HG02973 (cell line): ENCODE measurements at regions not wholly inside any gene's neighbourhood (a gene's known extent, or its start where the extent isn't known, plus 50 kb on each side); places are given as distances from the start of the nearest gene placed in this dataset.
"Not testable (repeated sequence)": the region's sequence is repeated elsewhere in the genome, so short reads cannot be mapped to it uniquely, and the experiment has no call there.

Experiments
- ATAC-seq: cut with Tn5 transposase; IDR thresholded peaks from one replicate; pipeline ENCODE4 v1.9.1; 2021; ENCODE audit warnings: moderate library complexity; ENCODE audit not compliant: unreplicated experiment

DNA sequence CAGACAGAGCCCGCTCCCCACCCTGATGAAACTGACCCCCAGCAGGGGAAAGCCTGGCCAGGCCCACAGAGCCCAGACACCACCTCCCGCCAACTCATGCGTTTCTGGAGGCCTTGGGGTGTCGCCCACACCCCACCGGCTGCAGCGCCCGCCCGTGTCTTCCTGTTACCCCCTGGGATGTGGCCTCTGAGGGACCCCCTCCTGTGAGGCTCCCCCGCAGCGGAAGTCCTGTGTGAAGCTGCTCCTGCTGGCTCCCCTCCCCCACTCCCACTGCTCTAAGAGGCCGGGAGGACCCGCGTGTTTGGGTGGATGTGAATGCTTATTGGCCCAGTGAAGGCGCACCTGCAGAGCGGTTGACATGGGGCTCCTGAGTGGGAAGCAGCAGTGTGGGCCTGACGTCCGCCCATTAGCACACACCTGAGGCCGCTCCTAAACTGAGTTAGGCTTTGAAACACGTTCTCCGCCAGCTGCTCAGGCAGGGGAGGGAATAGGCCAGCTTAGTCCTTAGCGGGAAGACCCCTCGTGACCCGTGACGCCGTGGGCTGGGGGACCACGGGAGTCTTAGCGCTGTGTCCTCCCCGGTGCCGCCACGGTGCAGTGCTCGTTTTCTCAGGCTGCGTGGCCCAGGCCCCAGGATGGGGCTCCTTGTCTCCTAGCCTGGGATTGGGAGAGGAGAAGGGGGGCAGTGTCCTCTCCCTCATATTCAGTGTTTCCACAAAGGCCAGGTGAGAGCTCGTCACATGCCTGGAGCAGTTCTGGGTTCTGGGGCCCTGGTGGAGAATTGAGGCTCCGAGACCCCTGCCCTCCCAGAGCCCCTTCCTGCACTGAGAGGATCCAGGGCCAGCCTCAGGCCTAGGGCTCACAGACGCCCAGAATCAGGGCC is 323.4 kb upstream of the SFSWAP start:
- no peak for ATAC-seq

DNA sequence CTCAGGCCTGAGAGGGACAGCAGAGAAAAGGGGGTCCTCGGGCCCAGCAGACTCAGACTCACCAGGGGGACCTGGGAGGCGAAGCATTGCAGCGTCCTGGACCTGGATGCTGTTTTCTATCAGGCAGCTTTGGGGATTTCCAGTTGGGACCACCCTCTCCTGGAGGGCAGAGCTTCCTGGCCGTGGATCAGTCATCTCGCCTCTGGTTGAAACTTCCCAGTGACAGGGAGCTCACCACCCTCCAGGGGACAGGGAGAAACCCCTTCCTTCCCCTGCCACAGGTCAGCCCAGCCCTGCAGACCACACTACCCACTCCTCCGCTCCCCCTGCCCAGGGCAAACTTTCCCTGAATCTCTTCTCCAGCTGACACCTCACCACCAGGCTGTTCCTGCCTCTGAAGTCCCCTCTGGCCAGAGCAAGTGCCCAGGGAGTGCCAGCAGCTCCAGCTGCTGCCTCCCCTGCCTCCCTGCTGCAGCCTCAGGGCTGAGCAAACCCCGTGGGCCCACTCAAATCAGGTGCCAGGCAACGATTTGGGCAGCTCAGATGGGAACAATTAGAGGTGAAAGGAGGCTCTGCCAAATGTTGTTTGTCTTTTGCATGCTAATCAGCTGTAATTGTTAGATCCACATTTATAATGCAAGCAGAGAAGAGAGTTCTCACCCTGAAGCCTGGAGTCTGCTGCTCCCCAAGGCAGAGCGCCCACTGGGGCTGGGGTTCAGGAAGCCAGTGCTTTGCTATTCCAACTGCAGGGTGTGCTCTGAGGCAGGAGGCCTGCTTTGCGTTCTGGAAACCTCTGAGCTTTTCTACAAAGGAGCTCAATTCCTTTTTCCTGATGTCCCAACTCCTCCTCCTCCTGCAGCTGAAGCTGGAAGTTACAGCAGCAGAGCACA is 322.5 kb upstream of the SFSWAP start:
- ATAC-seq: not testable (repeated sequence)

- ATAC-seq: no peak
Measured at GRCh38 chr12:131389054-131390013, 321.6 kb upstream of the SFSWAP start.

DNA sequence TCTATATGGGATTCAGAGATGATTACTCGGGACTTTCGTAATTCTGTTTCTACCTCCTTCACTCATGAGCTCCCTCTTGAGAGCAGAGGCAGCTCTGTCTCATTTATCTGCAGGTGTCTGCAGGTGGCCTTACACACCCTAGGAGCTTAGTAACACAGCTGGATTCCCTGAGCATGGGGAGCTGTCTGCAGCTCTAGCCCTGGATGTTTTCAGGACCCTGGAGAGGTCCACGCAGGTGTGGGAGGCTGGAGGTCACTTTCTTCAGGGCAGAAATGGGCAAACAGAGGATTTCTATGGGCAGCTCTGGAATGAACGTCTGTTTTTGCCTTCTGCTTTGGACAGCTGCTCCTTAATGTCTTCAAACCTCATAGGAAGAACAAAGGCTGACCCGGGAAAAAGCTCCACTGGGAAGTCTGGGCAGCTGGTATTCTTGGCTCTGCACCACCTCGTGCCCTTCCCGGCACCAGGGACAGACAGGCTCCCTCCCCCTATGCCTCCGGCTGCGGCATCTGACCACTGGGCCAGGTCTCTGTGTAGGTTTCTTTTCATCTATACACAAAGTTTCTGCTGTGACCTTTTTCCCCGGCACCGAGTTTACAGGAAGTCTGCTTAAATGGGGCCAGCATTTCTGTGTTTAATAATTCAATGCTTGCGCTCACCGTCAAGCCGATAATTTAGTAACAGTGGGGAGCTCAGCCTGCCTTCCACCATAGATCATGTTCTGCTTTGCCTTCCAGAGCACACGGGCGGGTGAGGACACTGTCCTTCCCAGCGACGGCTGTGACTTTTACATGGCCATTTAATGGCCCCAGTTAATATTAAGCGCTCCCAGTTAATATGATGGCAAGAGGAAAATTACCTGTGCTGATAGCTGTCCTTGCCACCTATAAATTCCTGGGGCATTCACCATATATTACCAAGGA is 320.2 kb upstream of the SFSWAP start:
- no peak for ATAC-seq

GRCh38 chr12:131391399-131391798 is 319.5 kb upstream of the SFSWAP start:
- ATAC-seq: no peak

DNA sequence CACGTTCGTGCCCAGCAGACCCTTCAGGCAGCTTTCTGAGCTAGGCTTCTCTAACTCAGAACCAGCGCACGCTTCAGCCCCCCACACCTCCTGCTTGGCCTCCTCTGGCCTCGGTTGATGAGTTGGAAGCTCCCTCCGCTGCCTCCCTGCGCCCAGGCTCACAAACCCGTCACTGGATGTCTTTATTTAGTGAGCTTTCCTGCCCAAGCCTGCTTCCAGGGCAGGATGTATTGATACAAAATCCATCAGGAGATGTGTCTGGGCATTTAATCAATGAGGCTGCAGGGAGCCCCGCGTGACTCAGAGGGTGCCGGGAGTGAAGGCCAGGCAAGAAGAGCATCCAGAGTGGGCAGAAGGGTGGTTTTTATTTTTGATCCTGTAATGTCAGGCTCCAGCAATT is 316.1 kb upstream of the SFSWAP start:
- ATAC-seq: not testable (repeated sequence)

GRCh38 chr12:131395209-131395684 is 315.6 kb upstream of the SFSWAP start:
- not testable (repeated sequence) for ATAC-seq

DNA sequence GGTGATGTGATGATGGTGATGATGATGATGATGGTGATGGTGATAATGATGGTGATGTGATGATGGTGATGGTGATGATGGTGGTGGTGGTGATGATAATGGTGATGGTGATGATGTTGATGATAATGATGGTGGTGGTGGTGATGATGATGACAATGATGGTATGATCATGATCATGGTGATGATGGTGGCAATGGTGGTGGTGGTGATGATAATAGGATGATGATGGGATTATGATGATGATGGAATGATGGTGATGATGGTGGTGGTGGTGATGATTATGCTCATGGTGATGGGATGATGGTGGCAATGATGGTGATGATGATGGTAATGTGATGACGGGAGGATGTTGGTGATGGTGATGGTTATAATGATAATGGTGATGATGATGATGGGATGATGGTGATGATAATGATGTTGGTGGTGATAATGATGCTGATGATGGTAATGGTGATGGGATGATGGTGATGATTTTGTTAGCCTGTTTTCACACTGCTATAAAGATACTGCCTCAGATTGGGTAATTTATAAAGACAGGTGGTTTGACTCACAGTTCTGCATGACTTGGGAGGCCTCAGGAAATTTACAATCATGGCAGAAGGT is 314.8 kb upstream of the SFSWAP start:
- no peak for ATAC-seq

DNA sequence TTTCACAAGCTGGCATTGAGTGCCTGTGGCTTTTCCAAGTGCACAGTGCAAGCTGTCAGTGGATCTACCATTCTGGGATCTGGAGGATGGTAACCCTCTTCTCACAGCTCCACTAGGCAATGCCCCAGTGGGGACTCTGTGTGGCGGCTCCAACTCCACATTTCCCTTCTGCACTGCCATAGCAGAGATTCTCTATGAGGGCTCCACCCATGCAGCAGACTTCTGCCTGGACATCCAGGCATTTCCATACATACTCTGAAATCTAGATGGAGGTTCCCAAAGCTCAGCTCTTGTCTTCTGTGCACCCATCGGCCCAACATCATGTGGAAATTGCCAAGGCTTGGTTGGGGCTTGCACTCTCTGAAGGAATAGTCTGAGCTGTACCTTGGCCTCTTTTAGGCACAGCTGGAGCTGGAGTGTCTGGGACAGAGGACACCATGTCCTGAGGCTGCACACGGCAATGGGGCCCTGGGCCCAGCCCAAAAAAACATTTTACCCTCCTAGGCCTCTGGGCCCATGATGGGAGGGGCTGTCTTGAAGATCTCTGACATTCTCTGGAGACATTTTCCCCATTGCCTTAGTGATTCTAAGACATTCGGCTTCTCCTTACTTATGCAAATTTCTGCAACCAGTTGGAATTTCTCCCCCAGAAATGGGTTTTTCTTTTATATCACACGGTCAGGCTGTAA is 313.3 kb upstream of the SFSWAP start:
- no peak for ATAC-seq

GRCh38 chr12:131399000-131399399 is 311.9 kb upstream of the SFSWAP start:
- no peak for ATAC-seq

DNA sequence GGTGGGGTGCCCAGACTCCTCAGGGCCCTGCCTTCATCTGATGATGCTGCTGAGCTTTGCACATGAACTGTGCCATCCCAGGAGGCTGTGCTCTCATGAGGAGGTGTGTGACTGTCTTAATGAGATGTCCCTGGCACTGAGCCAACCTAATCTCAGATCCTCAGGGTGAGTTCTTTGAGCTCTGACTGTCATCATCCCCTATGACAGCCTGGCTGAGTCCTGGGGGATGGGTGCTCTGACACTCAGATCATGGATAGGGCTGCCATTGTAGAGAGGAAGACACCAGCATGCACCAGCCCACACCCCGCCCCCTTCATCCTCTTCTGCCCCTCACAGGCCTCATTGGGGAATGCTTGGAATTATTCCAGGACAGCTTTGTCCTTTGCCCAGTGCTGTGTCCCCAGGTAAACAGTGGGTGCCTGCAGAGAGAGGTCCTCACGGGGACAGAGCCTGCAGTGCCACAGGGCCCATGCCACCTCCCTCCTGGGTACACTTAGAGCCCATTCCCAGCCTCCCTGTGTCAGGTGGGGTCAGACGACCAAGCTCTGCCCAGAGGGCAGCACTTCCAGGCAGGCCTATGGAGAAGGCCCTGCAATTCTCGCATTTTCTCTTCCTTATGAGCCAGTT is 310.1 kb upstream of the SFSWAP start:
- ATAC-seq: not testable (repeated sequence)

GRCh38 chr12:131401907-131402633 is 308.8 kb upstream of the SFSWAP start:
- ATAC-seq: not testable (repeated sequence)

GRCh38 chr12:131402781-131403396 is 308.0 kb upstream of the SFSWAP start:
- no peak for ATAC-seq

- no peak for ATAC-seq
Measured at GRCh38 chr12:131403676-131404075, 307.2 kb upstream of the SFSWAP start.

GRCh38 chr12:131404705-131405104 is 306.2 kb upstream of the SFSWAP start:
- ATAC-seq: no peak

GRCh38 chr12:131407221-131408035 is 303.5 kb upstream of the SFSWAP start:
- ATAC-seq: no peak
